Naive thymus-derived CD8-positive, alpha-beta T cell (primary cell): ENCODE measurements at regions not wholly inside any gene's neighbourhood (a gene's known extent, or its start where the extent isn't known, plus 50 kb on each side); places are given as distances from the start of the nearest gene placed in this dataset.

Experiments
- ATAC-seq, 2 donors: fragments of 150-1000 bp; cut with Tn5 transposase in 1 of 2; sonication (Bioruptor Pico), chemical (Tn5 transposase) in 1 of 2; 1 replicate in 1 of 2; 2 replicates in 1 of 2; pipeline ENCODE4 v1.10.0; 2021; ENCODE audit warnings: mild to moderate bottlenecking in 2 of 2, moderate library complexity in 2 of 2
- POLR2A ChIA-PET: fragments of 350-600 bp; sonication (Branson Sonifier 250); formaldehyde crosslinking; loops from one replicate; lab custom pipeline; 2021; ENCODE audit warnings: antibody characterized with exemption; lab: Charles Lee
- DNase-seq, 10 donors: peaks; one replicate each; pipeline versions ENCODE4 v3.0.0 to v3.0.0-alpha.2; 2020 to 2022
- H3K27ac Mint-ChIP-seq, 10 donors: one replicate each; pipeline ENCODE4 v1.8.0; 2020 to 2022; ENCODE audit warnings: mild to moderate bottlenecking in 10 of 10, mixed read lengths in 10 of 10, moderate library complexity in 4 of 10, inconsistent platforms in 1 of 10
- H3K27me3 Mint-ChIP-seq, 5 donors: one replicate each; pipeline ENCODE4 v1.8.0; 2021 to 2022; ENCODE audit warnings: mixed read lengths in 5 of 5
- H3K36me3 Mint-ChIP-seq, 3 donors: one replicate each; pipeline ENCODE4 v1.8.0; 2020 to 2022; ENCODE audit warnings: mixed read lengths in 3 of 3, mild to moderate bottlenecking in 2 of 3, inconsistent platforms in 1 of 3
- H3K4me1 Mint-ChIP-seq, 4 donors: one replicate each; pipeline ENCODE4 v1.8.0; 2021 to 2022; ENCODE audit warnings: mixed read lengths in 4 of 4
- H3K4me3 Mint-ChIP-seq, 10 donors: one replicate each; pipeline ENCODE4 v1.8.0; 2020 to 2022; ENCODE audit warnings: mild to moderate bottlenecking in 10 of 10, mixed read lengths in 10 of 10, moderate library complexity in 6 of 10, inconsistent platforms in 1 of 10
- H3K9me3 Mint-ChIP-seq, 9 donors: one replicate each; pipeline ENCODE4 v1.8.0; 2020 to 2022; ENCODE audit warnings: mixed read lengths in 9 of 9, mild to moderate bottlenecking in 3 of 9, inconsistent platforms in 1 of 9, moderate library complexity in 1 of 9

GRCh38 chr10:83352588-83352987 lies 786.7 kb upstream of the GHITM start:
- no peaks in the 10 kb centered on the region for H3K36me3 Mint-ChIP-seq
- no peak for ATAC-seq
- no peaks in the 10 kb centered on the region for H3K4me1 Mint-ChIP-seq
- POLR2A ChIA-PET: no interaction called here
- DNase-seq: no peak
- no peak overlapping the region for H3K27ac Mint-ChIP-seq
- H3K9me3 Mint-ChIP-seq: peaks cover 0 to 25% (median 13%) of the 10 kb centered on the region in 9 donors
- H3K27me3 Mint-ChIP-seq: no peaks in the 10 kb centered on the region
- H3K4me3 Mint-ChIP-seq: no peak overlapping the region

GRCh38 chr10:83354456-83354855 lies 784.9 kb upstream of the GHITM start:
- Mint-ChIP-seq H3K27me3 (no peaks in the 10 kb centered on the region), H3K36me3 (no peaks in the 10 kb centered on the region), H3K4me3 (no peak overlapping the region), H3K4me1 (no peaks in the 10 kb centered on the region), H3K9me3 (peaks cover 8 to 24% (median 15%) of the 10 kb centered on the region in 9 donors), H3K27ac (no peak overlapping the region)
- POLR2A ChIA-PET: no interaction called here
- DNase-seq (no peak), ATAC-seq (no peak)

GRCh38 chr10:83357004-83357403 lies 782.3 kb upstream of the GHITM start:
- no peak overlapping the region for H3K27ac Mint-ChIP-seq
- ATAC-seq (no peak), DNase-seq (no peak)
- no peaks in the 10 kb centered on the region for H3K27me3 Mint-ChIP-seq
- POLR2A ChIA-PET: no interaction called here
- H3K4me3 Mint-ChIP-seq: no peak overlapping the region
- H3K36me3 Mint-ChIP-seq: no peaks in the 10 kb centered on the region
- H3K4me1 Mint-ChIP-seq: no peaks in the 10 kb centered on the region
- peaks cover 5 to 30% (median 18%) of the 10 kb centered on the region in 9 donors for H3K9me3 Mint-ChIP-seq

- Mint-ChIP-seq H3K36me3 (no peaks in the 10 kb centered on the region), H3K4me3 (no peak overlapping the region), H3K9me3 (peaks cover 4 to 33% (median 20%) of the 10 kb centered on the region in 9 donors), H3K4me1 (no peaks in the 10 kb centered on the region), H3K27me3 (no peaks in the 10 kb centered on the region), H3K27ac (no peak overlapping the region)
- DNase-seq (no peak), ATAC-seq (no peak)
- POLR2A ChIA-PET: no interaction called here
These were observed 781.7 kb upstream of the GHITM start for GRCh38 chr10:83357627-83358026.

GRCh38 chr10:83367036-83367435 lies 772.3 kb upstream of the GHITM start:
- DNase-seq: no peak
- no peak for ATAC-seq
- H3K36me3 Mint-ChIP-seq: no peaks in the 10 kb centered on the region
- no peaks in the 10 kb centered on the region for H3K4me1 Mint-ChIP-seq
- H3K27me3 Mint-ChIP-seq: no peaks in the 10 kb centered on the region
- H3K27ac Mint-ChIP-seq: no peak overlapping the region
- POLR2A ChIA-PET: no interaction called here
- no peak overlapping the region for H3K4me3 Mint-ChIP-seq
- peaks cover 0 to 23% (median 5%) of the 10 kb centered on the region in 9 donors for H3K9me3 Mint-ChIP-seq

GRCh38 chr10:83371696-83372490 lies 767.4 kb upstream of the GHITM start:
- ATAC-seq: no peak
- no peaks in the 10 kb centered on the region for H3K27me3 Mint-ChIP-seq
- POLR2A ChIA-PET: no interaction called here
- H3K27ac Mint-ChIP-seq: no peak overlapping the region
- H3K36me3 Mint-ChIP-seq: no peaks in the 10 kb centered on the region
- no peak for DNase-seq
- H3K4me1 Mint-ChIP-seq: no peaks in the 10 kb centered on the region
- H3K4me3 Mint-ChIP-seq: no peak overlapping the region
- H3K9me3 Mint-ChIP-seq: peaks cover 0 to 26% (median 5%) of the 10 kb centered on the region in 9 donors

- ATAC-seq: no peak
- POLR2A ChIA-PET: no interaction called here
These were observed 766.7 kb upstream of the GHITM start for GRCh38 chr10:83372646-83373045.

GRCh38 chr10:83373671-83374070 lies 765.6 kb upstream of the GHITM start:
- H3K27ac Mint-ChIP-seq: no peak overlapping the region
- no peak overlapping the region for H3K4me3 Mint-ChIP-seq
- DNase-seq (no peak), ATAC-seq (no peak)
- H3K9me3 Mint-ChIP-seq: peaks cover 1 to 26% (median 5%) of the 10 kb centered on the region in 9 donors
- H3K36me3 Mint-ChIP-seq: no peaks in the 10 kb centered on the region
- POLR2A ChIA-PET: no interaction called here
- no peaks in the 10 kb centered on the region for H3K27me3 Mint-ChIP-seq
- H3K4me1 Mint-ChIP-seq: no peaks in the 10 kb centered on the region

More at GRCh38 chr10:83372646-83373045, 766.7 kb upstream of the GHITM start:
- no peak overlapping the region for H3K27ac Mint-ChIP-seq
- H3K36me3 Mint-ChIP-seq: no peaks in the 10 kb centered on the region
- H3K4me3 Mint-ChIP-seq: no peak overlapping the region
- no peak for DNase-seq
- peaks cover 0 to 26% (median 5%) of the 10 kb centered on the region in 9 donors for H3K9me3 Mint-ChIP-seq
- H3K27me3 Mint-ChIP-seq: no peaks in the 10 kb centered on the region
- H3K4me1 Mint-ChIP-seq: no peaks in the 10 kb centered on the region

- POLR2A ChIA-PET: no interaction called here
- H3K27me3 Mint-ChIP-seq: no peaks in the 10 kb centered on the region
- no peak overlapping the region for H3K27ac Mint-ChIP-seq
- H3K36me3 Mint-ChIP-seq: no peaks in the 10 kb centered on the region
- peaks cover 2 to 20% (median 9%) of the 10 kb centered on the region in 9 donors for H3K9me3 Mint-ChIP-seq
- no peak overlapping the region for H3K4me3 Mint-ChIP-seq
- no peaks in the 10 kb centered on the region for H3K4me1 Mint-ChIP-seq
- DNase-seq (no peak), ATAC-seq (no peak)
These were observed 764.6 kb upstream of the GHITM start for GRCh38 chr10:83374741-83375140.

GRCh38 chr10:83375274-83375673 lies 764.0 kb upstream of the GHITM start:
- no peak for ATAC-seq
- Mint-ChIP-seq H3K36me3 (no peaks in the 10 kb centered on the region), H3K4me1 (no peaks in the 10 kb centered on the region), H3K27ac (no peak overlapping the region), H3K4me3 (no peak overlapping the region), H3K27me3 (no peaks in the 10 kb centered on the region), H3K9me3 (peaks cover 4 to 24% (median 11%) of the 10 kb centered on the region in 9 donors)
- no peak for DNase-seq
- POLR2A ChIA-PET: no interaction called here

- Mint-ChIP-seq H3K4me3 (no peak overlapping the region), H3K27me3 (no peaks in the 10 kb centered on the region), H3K4me1 (no peaks in the 10 kb centered on the region), H3K9me3 (peaks cover 0 to 16% (median 5%) of the 10 kb centered on the region in 9 donors), H3K36me3 (no peaks in the 10 kb centered on the region), H3K27ac (no peak overlapping the region)
- ATAC-seq (no peak), DNase-seq (no peak)
- POLR2A ChIA-PET: no interaction called here
These were observed 741.5 kb upstream of the GHITM start for GRCh38 chr10:83397806-83398205.

GRCh38 chr10:83410570-83410969 lies 728.7 kb upstream of the GHITM start:
- Mint-ChIP-seq H3K27me3 (no peaks in the 10 kb centered on the region), H3K4me3 (no peak overlapping the region), H3K9me3 (peaks cover 0 to 32% (median 4%) of the 10 kb centered on the region in 9 donors), H3K27ac (no peak overlapping the region), H3K4me1 (no peaks in the 10 kb centered on the region), H3K36me3 (no peaks in the 10 kb centered on the region)
- no peak for ATAC-seq
- DNase-seq: no peak
- POLR2A ChIA-PET: no interaction called here

- Mint-ChIP-seq H3K9me3 (peaks cover 0 to 13% (median 4%) of the 10 kb centered on the region in 9 donors), H3K36me3 (no peaks in the 10 kb centered on the region)
- no peak for ATAC-seq
These were observed 714.0 kb upstream of the GHITM start for GRCh38 chr10:83425306-83425705.

GRCh38 chr10:83427101-83427500 lies 712.2 kb upstream of the GHITM start:
- Mint-ChIP-seq H3K27me3 (no peaks in the 10 kb centered on the region), H3K27ac (no peak overlapping the region), H3K4me1 (no peaks in the 10 kb centered on the region), H3K9me3 (peaks cover 0 to 13% (median 4%) of the 10 kb centered on the region in 9 donors), H3K36me3 (no peaks in the 10 kb centered on the region), H3K4me3 (no peak overlapping the region)
- DNase-seq: no peak
- ATAC-seq: no peak
- POLR2A ChIA-PET: no interaction called here

More at GRCh38 chr10:83425306-83425705, 714.0 kb upstream of the GHITM start:
- POLR2A ChIA-PET: no interaction called here
- H3K4me1 Mint-ChIP-seq: no peaks in the 10 kb centered on the region
- peak overlapping the region in 1 of 10 donors; percentile 92 for H3K27ac Mint-ChIP-seq
- no peak for DNase-seq
- H3K27me3 Mint-ChIP-seq: no peaks in the 10 kb centered on the region
- H3K4me3 Mint-ChIP-seq: no peak overlapping the region
